ENCODE measurements at regions not wholly inside any gene's neighbourhood (a gene's known extent, or its start where the extent isn't known, plus 50 kb on each side); places are given as distances from the start of the nearest gene placed in this dataset.
"Not testable (repeated sequence)": the region's sequence is repeated elsewhere in the genome, so short reads cannot be mapped to it uniquely, and the experiment has no call there.

DNA sequence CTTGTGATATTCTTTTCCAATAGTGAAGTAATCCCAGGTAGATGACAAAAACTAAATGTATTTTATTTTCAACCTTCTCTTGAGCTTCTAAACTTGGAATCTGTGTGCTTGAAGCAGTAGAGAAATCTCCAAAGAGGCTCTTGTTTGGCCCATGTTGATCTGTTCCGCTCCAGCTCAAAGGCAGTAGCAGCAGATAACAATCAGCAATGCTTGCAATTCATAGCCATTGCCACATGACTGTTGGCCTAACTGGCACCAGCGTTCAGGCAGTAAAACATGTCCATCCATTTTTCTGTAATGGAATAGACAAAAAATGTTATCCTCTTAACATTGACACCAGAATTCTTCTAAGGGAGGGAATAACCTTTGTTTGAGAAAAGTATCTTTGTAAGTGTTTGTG is 270.7 kb upstream of the MSX2 start:
- DNase-seq, result no peak

DNA sequence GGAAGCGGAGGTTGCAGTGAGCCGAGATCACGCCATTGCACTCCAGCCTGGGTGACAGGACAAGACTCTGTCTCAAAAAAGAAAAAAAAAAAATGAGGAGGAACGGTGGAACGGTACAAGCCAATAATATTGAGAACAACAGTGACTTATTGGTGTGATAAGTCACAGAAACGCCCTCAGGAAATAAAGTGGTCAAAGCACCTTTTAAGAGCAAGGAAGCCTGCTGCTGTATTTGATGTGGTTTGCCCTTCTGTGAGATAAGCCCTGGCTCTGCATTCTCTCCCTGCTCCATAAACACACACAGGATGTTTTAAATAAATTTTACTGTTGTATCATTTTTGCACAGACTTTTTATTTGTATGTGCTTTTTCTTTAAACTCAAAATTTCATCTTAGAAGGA is 269.9 kb upstream of the MSX2 start:
- DNase-seq, result no peak

DNA sequence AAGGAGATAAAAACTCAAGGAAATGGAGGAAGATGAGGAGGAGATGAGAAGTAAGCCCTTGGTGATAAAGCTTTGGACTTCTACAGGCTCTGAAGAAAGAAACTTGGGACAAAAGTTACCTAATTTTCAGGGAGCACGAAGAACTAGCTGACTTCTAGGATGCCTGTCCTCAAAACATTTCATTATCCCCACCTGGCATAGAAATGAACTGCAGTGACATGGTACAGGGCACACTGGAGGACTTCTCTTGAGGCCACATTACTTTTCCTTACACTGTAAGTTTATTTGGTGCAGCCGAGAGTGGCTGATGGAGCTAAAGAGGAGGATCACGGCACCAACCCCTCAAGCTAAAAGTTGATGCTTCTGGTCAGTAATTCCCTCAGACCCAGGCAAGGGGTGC is 269.5 kb upstream of the MSX2 start:
- no peak for DNase-seq

DNA sequence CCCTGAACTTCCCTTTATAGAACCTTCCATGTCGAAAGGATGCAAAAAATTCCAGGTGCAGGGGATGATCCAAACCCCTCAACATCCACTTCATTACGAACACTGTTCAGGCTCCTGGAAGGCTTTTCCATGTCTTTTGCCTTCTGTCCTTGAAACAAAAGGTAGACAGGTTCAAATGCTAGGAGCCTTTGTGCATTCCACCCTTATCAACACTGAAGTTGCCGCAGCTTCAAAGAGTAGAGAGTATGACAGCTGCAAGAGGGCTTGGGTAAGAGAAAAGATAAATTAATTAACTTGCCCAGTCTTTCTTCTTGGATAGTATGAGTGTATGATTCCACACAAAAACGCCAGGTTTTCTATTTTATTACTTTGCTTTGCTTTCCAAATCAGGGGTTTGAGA is 269.1 kb upstream of the MSX2 start:
- DNase-seq, result no peak

DNA sequence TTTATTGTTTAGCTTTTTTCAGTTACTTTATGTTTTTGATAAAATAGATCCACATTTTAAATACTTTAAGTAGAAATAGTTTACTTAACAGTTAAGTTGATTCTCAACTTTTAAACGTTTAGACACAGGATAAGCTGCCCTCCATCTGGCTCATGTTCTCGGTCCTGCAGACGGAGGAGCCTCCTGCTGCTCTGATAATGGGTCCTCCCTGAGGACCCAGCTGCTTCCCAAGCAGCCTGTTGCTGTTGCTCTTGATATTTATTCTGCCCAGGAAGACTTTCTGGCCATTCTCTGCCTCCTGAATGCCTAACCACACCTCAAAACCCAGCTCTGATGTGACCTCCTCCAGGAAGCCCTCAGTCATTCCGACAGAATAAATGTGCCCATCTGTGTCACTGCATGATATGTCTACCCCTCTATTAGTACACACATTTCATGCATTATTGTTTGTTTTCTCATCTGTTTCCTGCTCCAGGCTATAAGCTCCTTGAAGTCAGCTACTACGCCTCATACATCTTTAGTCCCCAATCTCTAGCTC is 267.2 kb upstream of the MSX2 start:
- no peak for DNase-seq

DNA sequence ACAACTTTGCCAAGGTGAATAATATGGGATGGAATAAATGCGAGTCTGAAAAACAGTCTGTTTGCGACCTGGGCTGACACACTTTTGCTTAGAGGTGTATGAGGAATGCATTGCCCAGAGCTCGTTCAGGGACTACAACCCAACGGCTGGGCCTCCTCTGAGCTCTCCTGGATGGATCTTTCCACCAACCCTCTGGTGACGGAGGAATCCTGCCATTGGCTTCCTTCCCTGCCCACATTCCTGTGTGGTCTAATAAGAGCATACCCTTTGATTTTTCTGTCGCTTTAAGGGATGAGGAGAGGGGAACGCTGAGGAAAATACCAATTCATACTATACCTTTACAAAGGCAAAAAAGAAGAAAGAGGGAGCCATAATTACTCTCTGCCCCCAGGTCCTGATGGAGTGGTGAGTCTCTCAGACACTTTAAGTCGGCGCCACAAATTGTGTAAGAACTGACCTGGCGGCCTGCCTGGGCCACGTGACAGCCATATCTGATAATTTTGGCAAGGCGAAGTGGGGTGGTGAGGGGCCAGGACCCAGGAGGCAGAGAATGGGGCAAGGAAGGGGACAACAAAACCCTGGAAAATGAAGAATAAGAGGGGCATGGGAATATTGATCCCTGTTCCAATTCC is 265.2 kb upstream of the MSX2 start:
- DNase-seq, result no peak

DNA sequence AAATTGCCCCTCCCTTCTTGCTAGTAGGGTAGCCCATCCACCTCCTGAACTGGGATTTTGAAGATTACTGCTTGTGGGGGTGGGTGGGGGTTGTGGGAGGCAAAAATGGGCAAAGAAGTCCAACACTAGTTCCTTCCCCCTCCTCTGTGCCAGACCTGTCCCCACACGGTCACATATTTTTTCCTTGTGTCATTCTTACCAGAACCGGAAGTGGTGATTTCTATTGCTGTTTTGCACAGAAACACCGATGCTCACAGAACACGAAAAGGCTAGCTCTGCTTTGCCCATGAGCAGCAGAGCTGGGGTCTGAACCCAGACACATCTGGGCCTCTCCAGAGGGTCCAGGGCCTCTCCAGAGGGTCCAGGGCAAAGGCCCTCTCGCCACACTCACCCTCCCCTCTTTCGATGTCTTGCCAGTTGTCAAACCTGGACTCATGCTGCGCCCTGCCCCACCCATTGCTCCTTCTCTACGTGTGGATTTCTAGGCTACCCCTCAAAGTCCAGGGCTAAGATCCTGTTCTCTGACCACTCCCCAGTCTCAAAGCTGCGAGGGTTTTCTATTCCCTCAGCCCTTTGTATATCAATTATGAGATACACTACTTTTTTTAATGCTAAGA is 264.4 kb upstream of the MSX2 start:
- no peak for DNase-seq

DNA sequence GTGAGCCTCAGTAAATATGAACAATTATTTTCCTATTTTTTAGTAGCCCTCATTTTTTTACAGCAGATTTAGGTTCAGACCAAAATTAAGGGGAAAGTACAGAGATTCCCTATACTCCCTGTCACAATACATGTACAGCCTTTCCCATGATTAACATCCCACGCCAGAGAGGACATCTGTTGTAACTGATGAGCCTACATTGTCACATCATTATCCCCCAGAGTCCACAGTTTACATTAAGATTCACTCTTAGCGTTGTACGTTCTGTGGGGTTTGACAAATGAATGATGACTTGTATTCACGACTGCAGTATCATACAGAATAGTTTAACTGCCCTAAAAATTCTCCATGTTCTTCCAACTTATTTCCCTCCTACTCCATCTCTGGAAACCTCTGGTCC is 262.3 kb upstream of the MSX2 start:
- no peak for DNase-seq

DNA sequence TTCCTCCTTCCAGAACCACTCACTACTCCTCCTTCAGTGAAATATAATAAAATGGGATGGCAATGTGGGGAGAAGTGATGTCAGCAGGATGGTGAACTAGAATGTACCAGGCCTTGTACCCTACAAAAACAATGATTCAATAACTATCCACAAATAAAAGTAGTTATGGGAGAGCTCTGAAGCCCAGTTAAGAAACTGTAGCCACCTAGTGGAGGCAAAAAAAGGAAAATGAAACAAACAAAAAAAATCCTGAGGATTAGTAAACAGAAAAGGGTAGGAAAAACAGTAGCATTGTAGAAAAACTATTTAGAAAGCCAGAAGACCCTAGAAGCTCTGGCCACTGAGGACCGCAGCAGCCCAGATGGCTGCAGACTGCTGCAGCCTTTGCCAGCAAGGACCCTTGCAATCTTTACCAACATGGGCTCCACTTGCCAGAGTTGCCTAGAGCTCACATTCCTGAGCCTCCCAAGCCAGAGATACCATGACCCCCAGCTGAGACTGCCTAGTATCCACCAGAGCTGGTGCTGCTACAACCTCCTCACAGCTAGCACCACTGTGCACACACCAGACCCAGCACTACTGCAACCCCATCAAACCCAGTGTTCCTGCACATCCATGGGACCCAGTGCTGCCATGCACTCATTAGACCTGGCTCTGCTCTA is 259.7 kb upstream of the MSX2 start:
- DNase-seq, result no peak

DNA sequence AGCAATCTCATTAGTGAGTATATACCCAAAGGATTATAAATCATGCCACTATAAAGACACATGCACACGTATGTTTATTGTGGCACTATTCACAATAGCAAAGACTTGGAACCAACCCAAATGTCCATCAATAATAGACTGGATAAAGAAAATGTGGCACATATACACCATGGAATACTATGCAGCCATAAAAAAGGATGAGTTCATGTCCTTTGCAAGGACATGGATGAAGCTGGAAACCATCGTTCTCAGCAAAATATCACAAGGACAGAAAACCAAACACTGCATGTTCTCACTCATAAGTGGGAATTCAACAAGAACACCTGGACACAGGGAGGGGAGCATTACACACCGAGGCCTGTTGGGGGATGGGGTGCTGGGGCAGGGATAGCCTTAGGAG is 252.9 kb upstream of the MSX2 start:
- DNase-seq, result not testable (repeated sequence)

DNA sequence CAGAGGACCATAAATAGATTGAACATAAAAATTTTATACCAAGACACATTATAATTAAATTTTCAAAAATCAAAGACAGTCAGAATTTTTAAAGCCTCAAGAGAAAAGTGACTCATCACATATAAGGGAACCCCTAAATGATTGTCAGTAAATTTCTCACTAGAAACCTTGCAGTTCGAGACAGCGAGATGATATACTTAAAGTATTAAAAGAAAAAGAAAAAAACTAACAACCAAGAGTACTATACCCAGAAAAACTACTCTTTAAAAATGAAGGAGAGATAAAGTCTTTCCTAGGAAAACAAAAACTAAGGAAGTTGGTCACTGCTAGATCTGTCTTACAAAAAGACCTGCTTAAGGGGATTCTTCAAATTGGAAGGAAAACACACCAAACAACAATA is 251.4 kb upstream of the MSX2 start:
- DNase-seq, result no peak

DNA sequence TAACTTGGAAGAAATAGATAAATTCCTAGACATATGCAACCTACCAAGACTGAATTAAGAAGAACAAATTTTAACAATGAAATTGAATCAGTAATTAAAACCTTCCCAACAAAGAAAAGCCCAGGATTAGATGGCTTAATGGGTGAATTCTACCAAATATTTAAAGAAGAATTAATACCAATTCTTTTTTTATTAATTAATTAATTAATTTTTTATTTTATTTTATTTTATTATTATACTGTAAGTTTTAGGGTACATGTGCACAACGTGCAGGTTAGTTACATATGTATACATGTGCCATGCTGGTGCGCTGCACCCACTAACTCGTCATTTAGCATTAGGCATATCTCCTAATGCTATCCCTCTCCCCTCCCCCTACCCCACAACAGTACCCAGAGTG is 248.4 kb upstream of the MSX2 start:
- not testable (repeated sequence) for DNase-seq

DNA sequence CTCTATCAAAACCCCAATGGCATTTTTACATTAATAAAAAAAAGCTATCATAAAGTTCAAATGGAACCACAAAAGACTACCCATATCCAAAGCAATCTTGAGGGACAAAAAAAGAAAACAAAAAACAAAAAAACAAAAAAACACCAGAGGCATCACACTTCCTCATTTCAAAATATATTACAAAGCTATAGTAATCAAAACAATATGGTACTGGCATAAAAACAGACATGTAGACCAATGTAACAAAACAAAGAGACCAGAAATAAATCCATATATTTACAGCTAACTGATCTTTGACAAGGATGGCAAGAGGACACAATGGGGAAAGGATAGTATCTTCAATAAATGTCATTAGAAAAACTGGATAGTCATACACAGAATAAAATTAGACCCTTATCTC is 245.1 kb upstream of the MSX2 start:
- DNase-seq, result no peak

DNA sequence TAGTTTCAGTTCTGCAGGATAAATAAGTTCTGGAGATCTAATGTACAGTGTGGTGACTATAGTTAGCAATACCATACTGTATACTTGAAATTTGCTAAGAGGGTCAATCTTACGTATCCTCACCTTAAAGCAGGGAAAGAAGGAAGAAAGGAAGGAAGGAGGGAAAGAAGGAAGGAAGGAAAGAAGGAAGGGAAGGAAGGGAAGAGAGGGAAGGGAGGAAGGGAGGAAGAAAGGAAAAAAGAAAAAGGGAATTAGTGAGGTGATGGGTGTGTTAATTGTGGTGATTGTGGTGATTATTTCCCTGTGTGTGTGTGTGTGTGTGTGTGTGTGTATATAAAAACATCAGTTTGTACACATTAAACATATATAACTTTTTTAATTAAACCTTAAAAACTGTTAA is 242.6 kb upstream of the MSX2 start:
- DNase-seq, result no peak

DNA sequence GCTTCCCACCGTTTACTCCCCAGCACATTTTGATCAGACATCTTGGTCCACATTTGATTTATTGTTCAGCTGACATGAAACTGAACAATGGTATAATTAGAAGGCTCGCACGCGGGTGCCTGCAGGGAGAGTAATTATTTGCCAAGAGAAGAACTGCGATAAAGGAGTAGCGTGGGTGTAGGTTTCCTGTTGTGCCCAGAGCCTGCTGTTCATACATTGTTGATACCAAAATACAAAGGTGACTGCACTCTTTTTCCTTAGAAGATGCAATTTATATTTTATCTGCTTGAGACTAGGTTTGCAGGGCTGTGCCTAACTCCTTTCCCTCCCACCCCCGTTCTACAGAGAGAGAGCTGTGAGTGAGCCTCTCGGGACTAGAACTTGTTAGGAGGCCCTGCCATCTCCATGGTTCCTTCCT is 241.8 kb upstream of the MSX2 start:
- peak; percentile 51 for DNase-seq

DNA sequence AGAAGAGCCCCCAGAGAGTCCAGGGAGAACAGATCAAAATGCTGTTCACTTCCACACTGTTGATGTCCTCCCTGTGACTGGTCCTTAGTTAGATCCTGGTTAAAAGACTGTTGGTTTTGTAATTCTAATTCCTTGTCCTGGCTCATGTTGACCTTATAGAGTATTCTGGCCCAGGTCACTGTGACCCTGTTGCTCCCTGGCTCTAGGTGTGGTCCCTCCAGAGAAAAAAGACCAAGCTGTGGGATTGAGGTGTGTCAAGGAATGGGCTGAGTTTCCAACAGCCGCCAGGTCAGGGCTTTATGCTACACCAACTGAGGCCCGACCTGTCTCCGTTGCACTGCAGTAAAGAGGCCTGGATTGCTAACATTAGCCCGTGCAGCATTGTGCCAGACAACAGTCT is 241.0 kb upstream of the MSX2 start:
- DNase-seq, result no peak

DNA sequence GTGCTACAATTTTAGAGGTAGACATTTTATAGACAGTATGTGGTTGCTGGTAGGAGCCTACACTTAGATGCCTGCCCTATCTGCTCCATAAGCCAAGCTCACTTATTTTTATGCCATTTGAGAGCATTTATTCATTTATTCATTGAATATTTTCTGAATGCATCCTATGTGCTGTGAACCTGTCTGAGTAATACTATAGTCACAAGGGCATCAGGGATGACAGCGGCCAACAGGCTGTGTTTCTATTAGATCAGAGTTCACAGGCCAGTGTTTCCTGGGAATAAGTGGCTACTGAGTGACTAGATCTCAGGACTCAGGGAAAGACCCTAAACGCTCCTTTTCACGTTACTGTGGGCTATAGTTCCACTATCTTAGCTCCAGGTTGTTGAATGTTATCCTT is 235.2 kb upstream of the MSX2 start:
- no peak for DNase-seq

DNA sequence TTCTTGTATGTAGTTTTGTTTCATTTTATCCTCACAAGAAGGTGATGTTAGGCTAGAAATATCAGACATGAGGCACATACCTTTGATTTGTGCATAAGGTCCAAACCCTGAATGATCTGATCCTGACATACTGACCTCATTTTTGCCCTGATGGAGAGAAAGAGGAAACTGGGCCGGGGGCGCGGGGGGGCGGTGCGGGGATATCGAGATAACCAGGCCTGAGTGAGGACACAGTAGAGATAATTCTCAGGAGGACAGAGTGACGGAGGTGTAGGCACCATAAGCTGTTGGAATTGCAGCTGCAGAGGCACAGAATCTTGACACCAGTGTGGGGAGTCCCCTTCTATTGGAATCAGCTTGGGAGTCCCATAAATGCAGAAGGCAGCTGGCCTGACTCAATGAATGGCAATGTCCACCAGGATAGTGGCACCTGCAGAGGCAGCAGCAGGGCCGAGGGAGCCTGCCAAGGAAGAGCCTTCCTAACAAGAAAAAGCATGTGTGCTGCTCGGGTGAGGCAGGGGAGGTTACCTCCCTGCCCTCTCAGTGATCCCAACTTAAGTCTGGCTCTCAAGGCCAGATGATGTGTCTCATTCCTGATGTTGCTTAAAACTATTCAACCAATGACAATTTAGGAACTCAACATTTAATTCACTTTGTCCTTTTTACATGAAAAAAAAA is 234.3 kb upstream of the MSX2 start:
- DNase-seq, result no peak

DNA sequence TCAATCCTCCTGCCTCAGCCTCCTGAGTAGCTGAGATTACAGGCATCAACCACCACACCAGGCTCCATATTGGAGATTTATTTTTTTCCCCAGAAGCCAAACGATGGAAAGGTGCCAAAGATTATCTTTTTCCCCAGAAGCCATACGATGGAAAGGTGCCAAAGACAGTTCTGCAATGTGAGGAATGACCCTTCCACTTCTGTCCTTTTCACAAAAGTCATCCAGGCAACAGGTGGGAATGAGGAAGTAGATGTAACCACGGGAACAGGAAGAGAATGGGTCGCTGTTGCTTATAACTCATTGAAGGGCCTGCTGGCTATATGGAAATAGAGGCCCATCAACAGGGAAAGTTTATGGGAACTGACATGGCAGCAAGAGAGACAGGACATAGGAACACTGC is 233.7 kb upstream of the MSX2 start:
- no peak for DNase-seq

DNA sequence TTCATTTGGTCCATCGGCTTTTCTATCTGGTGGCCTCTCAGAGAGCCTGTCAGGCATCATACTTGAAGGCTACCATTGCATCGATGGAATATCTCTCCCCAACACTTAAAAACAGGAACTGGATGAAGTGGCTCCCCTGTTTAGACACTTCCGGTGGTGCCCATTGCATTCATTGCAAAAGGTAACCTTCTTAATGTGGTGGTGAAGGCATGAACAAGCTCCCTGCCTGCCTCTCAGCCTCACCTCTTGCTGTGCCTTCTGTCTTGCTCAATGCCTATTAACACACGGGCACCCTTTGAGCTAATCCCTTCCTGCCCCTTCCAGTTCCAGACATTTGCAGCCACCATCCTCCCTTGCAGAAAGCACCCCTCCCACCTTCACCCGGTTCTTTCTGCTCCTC is 233.1 kb upstream of the MSX2 start:
- DNase-seq, result no peak

DNA sequence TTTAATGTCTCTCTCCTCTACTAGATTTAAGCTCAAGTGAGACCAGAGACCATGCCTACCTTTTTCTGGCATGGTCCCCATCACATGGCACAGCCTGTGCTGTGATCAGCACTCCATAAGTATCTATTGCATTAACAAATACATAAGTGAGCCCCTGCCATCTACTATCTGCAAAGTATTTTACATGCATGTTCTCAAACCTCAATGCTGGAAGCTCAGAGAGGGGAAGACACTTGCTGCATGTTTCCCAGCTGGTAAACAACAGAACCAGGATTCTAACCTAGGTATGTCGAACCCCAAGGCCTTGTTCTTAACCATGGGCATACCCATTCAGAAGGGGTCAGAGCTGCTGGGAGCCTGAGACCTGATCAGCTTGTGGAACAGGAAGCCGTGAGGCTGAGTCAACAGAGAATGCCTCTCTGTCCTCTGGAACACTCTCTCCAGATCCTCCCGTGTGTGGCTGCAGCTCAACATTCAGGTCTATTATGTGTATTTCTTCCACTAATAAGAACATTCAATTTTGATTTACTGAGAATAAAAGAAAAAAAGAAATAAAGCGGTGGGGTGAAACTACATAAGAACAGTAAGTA is 232.5 kb upstream of the MSX2 start:
- no peak for DNase-seq

DNA sequence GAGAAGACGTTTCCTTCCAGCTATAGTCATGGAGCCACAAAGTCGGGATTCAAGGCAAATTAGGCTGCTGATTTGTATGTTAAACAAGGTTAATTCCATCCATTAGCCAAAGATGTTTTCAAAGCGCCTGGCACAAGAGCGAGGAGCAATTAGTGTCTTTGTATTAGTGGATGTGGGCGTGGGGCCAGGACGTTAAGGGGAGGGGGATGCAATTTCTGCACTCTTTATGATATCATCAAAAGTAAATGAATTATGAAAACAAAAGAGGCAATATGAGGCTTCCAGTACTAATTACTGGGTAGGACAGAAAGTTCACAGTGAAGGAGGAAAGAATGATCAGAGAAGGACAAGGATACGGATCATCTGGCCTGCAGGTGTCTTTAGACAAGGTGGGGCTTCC is 230.9 kb upstream of the MSX2 start:
- peak; percentile 62 for DNase-seq

DNA sequence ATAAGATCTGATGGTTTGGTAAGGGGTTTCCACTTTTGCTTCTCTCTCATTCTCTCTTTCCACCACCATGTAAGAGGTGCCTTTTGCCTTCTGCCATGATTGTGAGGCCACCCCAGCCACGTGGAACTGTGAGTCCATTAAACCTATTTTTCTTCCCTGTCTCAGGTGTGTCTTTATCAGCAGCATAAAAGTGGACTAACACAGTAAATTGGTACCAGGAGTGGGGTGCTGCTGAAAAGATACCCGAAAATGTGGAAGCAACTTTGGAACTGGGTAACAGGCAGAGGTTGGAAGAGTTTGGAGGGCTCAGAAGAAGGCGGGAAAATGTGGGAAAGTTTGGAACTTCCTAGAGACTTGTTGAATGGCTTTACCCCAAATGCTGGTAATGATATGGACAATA is 226.4 kb upstream of the MSX2 start:
- not testable (repeated sequence) for DNase-seq

DNA sequence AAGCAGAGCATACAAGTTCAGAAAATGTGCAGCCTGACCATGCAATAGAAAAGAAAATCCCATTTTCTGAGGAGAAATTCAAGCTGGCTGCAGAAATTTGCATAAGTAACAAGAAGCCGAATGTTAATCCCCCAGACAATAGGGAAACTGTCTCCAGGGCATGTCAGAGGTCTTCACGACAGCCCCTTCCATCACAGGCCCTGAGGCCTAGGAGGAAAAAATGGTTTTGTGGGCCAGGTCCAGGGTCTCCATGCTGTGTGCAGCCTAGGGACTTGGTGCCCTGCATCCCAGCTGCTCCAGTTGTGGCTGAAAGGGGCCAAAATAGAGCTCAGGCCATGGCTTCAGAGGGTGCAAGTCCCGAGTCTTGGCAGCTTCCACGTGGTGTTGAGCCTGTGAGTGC is 225.8 kb upstream of the MSX2 start:
- not testable (repeated sequence) for DNase-seq

Measured in NCI-H1436 treated with DMSO at 0.1 percent for 48 hours (cell line).